Gastrocnemius medialis (tissue), 4 donors: ENCODE measurements at regions not wholly inside any gene's neighbourhood (a gene's known extent, or its start where the extent isn't known, plus 50 kb on each side); places are given as distances from the start of the nearest gene placed in this dataset.

Source experiments
- ATAC-seq, 2 donors: fragments of 150-250 bp; one replicate each; pipeline ENCODE4 v1.9.1; 2016
- DNase-seq, 2 donors: peaks; one replicate each; pipeline ENCODE4 v3.0.0-alpha.2; 2019
- H3K27ac ChIP-seq, 4 donors: fragments of 200-600 bp; sonication (generic); 1 replicate in 1 of 4; 2 replicates in 3 of 4; pipeline ENCODE4 v1.5.1; 2016 to 2018; ENCODE audit warnings: mild to moderate bottlenecking in 2 of 4, moderate library complexity in 1 of 4
- H3K27me3 ChIP-seq, 3 donors: fragments of 200-600 bp; sonication (generic) in 2 of 3; 1 replicate in 1 of 3; 2 replicates in 2 of 3; pipeline versions ENCODE4 v1.5.1 to v1.6.0; 2016 to 2019; ENCODE audit warnings: mild to moderate bottlenecking in 1 of 3, moderate library complexity in 1 of 3
- H3K36me3 ChIP-seq, 2 donors: fragments of 200-600 bp; sonication (generic) in 1 of 2; one replicate each; pipeline ENCODE4 v1.5.1; 2017 to 2018
- H3K4me1 ChIP-seq, 2 donors: fragments of 200-600 bp; sonication (generic) in 1 of 2; one replicate each; pipeline ENCODE4 v1.5.1; 2016 to 2017; ENCODE audit warnings: mild to moderate bottlenecking in 2 of 2
- H3K4me3 ChIP-seq, 4 donors: fragments of 200-600 bp; sonication (generic) in 3 of 4; 1 replicate in 1 of 4; 2 replicates in 3 of 4; pipeline ENCODE4 v1.5.1; 2016 to 2019; ENCODE audit warnings: mild to moderate bottlenecking in 2 of 4
- H3K9me3 ChIP-seq, 3 donors: fragments of 200-600 bp; sonication (generic) in 2 of 3; 1 replicate in 1 of 3; 2 replicates in 2 of 3; pipeline ENCODE4 v1.5.1; 2016 to 2019
- POLR2A ChIP-seq, 2 donors: fragments of 450-650 bp; IDR thresholded peaks; one replicate each; pipeline ENCODE4 v1.6.1; 2017; ENCODE audit warnings: antibody characterized with exemption in 2 of 2, mild to moderate bottlenecking in 2 of 2, moderate library complexity in 2 of 2
- in situ Hi-C, 4 donors: fragments of 200-750 bp; cut with MboI; loops; one replicate each; pipeline versions ENCODE4 v1.15.0 to v1.8.0; 2017; ENCODE audit warnings: low sequenced_read_pairs in 4 of 4
- intact Hi-C: fragments of 100-400 bp; cut with DNase I; formaldehyde crosslinking; loops from one replicate; pipeline ENCODE4 v1.15.1; 2023; ENCODE audit warnings: low total_unique reads
- TF ChIP-seq, protein P1 (sequence below), 5 experiments: fragments of 450-650 bp in 3 of 5; fragments of 200-600 bp in 2 of 5; sonication (generic) in 2 of 5; IDR thresholded peaks in 4 of 5; conservative IDR thresholded peaks in 1 of 5; 1 replicate in 4 of 5; 2 replicates in 1 of 5; pipeline ENCODE4 v1.5.1; 2016 to 2019; ENCODE audit warnings: antibody characterized with exemption in 5 of 5, mild to moderate bottlenecking in 3 of 5, moderate library complexity in 3 of 5

DNA sequence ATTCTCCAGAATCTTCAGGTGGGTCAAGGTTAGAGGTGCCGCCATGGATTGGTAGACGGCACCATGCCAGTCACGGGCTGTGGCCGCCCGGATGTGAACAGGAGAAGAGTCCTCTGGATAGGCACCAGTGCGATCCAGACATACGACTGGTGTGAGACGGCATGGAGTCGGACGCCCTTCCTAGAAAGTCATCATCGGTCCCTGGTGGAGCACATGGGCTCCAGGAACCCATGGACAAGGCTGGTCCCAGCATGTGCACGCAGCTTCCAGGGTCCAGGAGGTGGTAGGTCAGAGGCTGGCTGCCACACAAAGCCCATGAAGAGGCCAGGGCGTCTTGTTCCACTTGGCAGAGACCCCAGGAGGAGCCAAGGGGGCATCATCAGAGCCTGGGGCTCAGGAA is 276.1 kb upstream of the LRRC3B start:
- in situ Hi-C loops = no loop called here

DNA sequence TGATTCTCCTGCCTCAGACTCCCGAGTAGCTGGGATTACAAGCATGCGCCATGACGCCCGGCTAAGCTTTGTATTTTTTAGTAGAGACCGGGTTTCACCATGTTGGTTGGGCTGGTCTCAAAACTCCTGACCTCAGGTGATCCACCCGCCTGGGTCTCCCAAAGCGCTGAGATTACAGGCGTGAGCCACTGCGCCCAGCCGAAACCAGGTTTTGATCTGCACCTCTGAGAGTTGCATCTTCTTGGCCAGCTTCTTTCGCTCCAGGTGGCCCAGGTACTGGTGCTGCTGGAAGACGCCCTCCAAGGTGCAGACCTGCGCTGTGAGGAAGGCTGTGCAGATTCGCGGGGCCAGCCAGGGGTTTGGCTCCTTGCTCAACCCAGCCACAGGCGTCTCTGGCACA is 275.4 kb upstream of the LRRC3B start:
- in situ Hi-C loops (no loop called here), intact Hi-C loops (no loop called here)
- DNase-seq = no peak
- H3K4me1 ChIP-seq = no peaks in the 10 kb centered on the region
- TF ChIP-seq, protein P1, sequence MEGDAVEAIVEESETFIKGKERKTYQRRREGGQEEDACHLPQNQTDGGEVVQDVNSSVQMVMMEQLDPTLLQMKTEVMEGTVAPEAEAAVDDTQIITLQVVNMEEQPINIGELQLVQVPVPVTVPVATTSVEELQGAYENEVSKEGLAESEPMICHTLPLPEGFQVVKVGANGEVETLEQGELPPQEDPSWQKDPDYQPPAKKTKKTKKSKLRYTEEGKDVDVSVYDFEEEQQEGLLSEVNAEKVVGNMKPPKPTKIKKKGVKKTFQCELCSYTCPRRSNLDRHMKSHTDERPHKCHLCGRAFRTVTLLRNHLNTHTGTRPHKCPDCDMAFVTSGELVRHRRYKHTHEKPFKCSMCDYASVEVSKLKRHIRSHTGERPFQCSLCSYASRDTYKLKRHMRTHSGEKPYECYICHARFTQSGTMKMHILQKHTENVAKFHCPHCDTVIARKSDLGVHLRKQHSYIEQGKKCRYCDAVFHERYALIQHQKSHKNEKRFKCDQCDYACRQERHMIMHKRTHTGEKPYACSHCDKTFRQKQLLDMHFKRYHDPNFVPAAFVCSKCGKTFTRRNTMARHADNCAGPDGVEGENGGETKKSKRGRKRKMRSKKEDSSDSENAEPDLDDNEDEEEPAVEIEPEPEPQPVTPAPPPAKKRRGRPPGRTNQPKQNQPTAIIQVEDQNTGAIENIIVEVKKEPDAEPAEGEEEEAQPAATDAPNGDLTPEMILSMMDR (IDR thresholded peaks at IDR 0.05 in 4 of 5, conservative IDR thresholded peaks at IDR 0.05 in 1 of 5) = no peak
- TF ChIP-seq POLR2A (IDR thresholded peaks at IDR 0.05) = no peak
- H3K4me3 ChIP-seq = no peak overlapping the region
- H3K27ac ChIP-seq = no peak overlapping the region
- no peak for ATAC-seq
- no peaks in the 10 kb centered on the region for H3K27me3 ChIP-seq
- H3K36me3 ChIP-seq = no peaks in the 10 kb centered on the region
- no peaks in the 10 kb centered on the region for H3K9me3 ChIP-seq

More for the DNA sequence above, 276.1 kb upstream of the LRRC3B start:
- no peak for ATAC-seq
- Histone ChIP-seq H3K4me3 (no peak overlapping the region), H3K27me3 (no peaks in the 10 kb centered on the region), H3K4me1 (no peaks in the 10 kb centered on the region), H3K36me3 (no peaks in the 10 kb centered on the region), H3K27ac (no peak overlapping the region), H3K9me3 (no peaks in the 10 kb centered on the region)
- no peak for DNase-seq
- TF ChIP-seq, protein P1 (IDR thresholded peaks at IDR 0.05 in 4 of 5, conservative IDR thresholded peaks at IDR 0.05 in 1 of 5) = no peak
- TF ChIP-seq POLR2A (IDR thresholded peaks at IDR 0.05) = no peak
- intact Hi-C loops = no loop called here

DNA sequence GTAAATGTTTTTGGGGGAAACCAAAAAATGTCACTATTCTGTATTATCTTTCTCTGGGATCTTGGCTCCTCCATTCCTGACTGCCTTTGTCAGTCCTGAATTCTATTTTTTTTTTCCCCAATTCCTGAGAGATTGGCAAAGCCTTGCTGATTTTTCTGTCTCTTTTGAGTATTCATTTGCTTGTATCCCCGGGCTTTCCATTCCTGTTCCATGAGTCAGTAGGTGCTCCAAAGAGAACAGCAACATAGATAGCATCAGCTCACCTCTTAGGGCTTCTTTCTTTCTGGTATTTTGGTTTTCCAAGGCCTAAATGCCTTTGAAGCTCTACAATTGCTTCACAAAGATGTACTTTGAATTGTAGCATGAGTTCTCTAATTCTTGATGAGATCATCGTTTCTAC is 271.7 kb upstream of the LRRC3B start:
- Histone ChIP-seq H3K27me3 (no peaks in the 10 kb centered on the region), H3K4me1 (no peaks in the 10 kb centered on the region), H3K36me3 (no peaks in the 10 kb centered on the region), H3K4me3 (no peak overlapping the region), H3K27ac (no peak overlapping the region), H3K9me3 (no peaks in the 10 kb centered on the region)
- TF ChIP-seq, protein P1 (IDR thresholded peaks at IDR 0.05 in 4 of 5, conservative IDR thresholded peaks at IDR 0.05 in 1 of 5) = no peak
- no peak for TF ChIP-seq POLR2A (IDR thresholded peaks at IDR 0.05)
- in situ Hi-C loops (no loop called here), intact Hi-C loops (no loop called here)
- DNase-seq (no peak), ATAC-seq (no peak)

DNA sequence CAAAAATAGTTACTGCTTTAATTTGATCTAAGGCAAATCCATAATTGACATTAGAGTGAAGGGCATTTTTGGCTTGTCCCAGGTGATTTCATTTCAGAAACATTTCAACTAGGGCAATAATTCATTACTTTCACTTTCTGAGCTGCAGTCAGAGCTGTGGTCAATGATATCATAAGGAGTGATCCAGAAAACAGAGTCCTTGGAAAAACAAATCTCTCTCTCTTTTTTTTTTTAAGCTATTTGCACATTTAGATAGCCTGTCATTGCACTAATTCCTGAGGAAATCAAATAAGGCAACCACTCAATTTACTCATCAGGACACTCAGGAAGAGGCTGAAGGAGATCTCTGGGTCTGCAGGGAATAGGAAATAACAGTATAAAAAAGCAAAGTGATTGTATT is 269.5 kb upstream of the LRRC3B start:
- no peak for ATAC-seq
- no peak for DNase-seq
- TF ChIP-seq, protein P1 (IDR thresholded peaks at IDR 0.05 in 4 of 5, conservative IDR thresholded peaks at IDR 0.05 in 1 of 5) = no peak
- TF ChIP-seq POLR2A (IDR thresholded peaks at IDR 0.05) = no peak
- H3K9me3 ChIP-seq = no peaks in the 10 kb centered on the region
- intact Hi-C loops (no loop called here), in situ Hi-C loops (no loop called here)
- no peak overlapping the region for H3K27ac ChIP-seq
- H3K4me3 ChIP-seq = no peak overlapping the region
- H3K4me1 ChIP-seq = no peaks in the 10 kb centered on the region
- no peaks in the 10 kb centered on the region for H3K27me3 ChIP-seq
- H3K36me3 ChIP-seq = no peaks in the 10 kb centered on the region

DNA sequence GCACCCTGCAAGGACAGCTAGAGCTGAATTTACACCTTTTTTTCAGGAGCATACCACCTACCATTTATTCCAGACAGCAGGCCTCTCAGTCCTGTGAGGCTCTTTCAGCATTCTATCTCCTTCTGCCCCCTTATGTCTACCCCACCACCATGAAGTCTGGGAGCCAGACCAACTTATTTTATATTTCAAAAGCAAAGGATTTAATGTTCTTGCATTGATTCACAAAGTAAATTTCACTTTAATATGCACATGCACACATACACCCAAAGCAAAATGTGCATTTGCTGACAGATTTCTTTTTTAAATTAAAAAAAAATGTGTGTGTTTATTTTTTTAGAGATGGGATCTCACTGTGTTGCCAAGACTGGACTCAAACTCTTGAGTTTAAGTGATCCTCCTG is 264.2 kb upstream of the LRRC3B start:
- H3K27me3 ChIP-seq = no peaks in the 10 kb centered on the region
- ATAC-seq (no peak), DNase-seq (no peak)
- no peaks in the 10 kb centered on the region for H3K9me3 ChIP-seq
- intact Hi-C loops (no loop called here), in situ Hi-C loops (no loop called here)
- H3K36me3 ChIP-seq = no peaks in the 10 kb centered on the region
- no peak overlapping the region for H3K27ac ChIP-seq
- TF ChIP-seq, protein P1 (IDR thresholded peaks at IDR 0.05 in 4 of 5, conservative IDR thresholded peaks at IDR 0.05 in 1 of 5) = no peak
- no peak for TF ChIP-seq POLR2A (IDR thresholded peaks at IDR 0.05)
- no peak overlapping the region for H3K4me3 ChIP-seq
- no peaks in the 10 kb centered on the region for H3K4me1 ChIP-seq
